ENCODE measurements at regions not wholly inside any gene's neighbourhood (a gene's known extent, or its start where the extent isn't known, plus 50 kb on each side); places are given as distances from the start of the nearest gene placed in this dataset.

DNA sequence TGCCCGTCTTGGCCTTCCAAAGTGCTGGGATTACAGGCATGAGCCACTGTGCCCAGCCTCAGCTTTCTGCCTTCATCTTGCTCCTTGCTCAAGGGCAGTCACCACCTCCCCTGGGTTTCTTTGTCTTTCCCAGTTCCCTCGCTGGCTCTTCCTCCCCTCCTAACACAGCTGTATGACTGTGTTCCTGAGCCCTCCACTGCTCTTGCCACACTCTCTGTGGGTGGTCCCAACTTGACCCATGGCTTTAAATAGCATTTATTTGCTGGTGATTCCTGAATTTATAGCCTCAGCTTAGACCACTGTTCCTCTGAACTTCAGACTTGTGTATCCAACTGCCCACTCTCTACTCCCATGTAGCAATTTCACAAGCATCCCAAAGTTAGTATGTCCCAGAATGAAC lies 181.3 kb downstream of the BAMBI start:
- TF ChIP-seq EZH2 (optimal IDR thresholded peaks at IDR 0.05; ENCODE audit: low read depth, low read length): no peak
- TF ChIP-seq, protein P1, sequence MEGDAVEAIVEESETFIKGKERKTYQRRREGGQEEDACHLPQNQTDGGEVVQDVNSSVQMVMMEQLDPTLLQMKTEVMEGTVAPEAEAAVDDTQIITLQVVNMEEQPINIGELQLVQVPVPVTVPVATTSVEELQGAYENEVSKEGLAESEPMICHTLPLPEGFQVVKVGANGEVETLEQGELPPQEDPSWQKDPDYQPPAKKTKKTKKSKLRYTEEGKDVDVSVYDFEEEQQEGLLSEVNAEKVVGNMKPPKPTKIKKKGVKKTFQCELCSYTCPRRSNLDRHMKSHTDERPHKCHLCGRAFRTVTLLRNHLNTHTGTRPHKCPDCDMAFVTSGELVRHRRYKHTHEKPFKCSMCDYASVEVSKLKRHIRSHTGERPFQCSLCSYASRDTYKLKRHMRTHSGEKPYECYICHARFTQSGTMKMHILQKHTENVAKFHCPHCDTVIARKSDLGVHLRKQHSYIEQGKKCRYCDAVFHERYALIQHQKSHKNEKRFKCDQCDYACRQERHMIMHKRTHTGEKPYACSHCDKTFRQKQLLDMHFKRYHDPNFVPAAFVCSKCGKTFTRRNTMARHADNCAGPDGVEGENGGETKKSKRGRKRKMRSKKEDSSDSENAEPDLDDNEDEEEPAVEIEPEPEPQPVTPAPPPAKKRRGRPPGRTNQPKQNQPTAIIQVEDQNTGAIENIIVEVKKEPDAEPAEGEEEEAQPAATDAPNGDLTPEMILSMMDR (IDR thresholded peaks at IDR 0.05; ENCODE audit: low read length): no peak
